Ecto neural progenitor cell (in vitro differentiated cells): ENCODE measurements at regions not wholly inside any gene's neighbourhood (a gene's known extent, or its start where the extent isn't known, plus 50 kb on each side); places are given as distances from the start of the nearest gene placed in this dataset.

ENCODE experiments used
- DNase-seq: peaks from one replicate; pipeline ENCODE4 v3.0.0-alpha.2; 2018; ENCODE audit warnings: low spot score

GRCh38 chr6:99073223-99073622 is 125.5 kb upstream of the FBXL4 start:
- no peak for DNase-seq

- no peak for DNase-seq
Measured at GRCh38 chr6:99066044-99066443, 118.3 kb upstream of the FBXL4 start.

- DNase-seq, result no peak
Measured at GRCh38 chr6:99064834-99065233, 117.1 kb upstream of the FBXL4 start.

GRCh38 chr6:99036672-99037071 is 88.9 kb upstream of the FBXL4 start:
- no peak for DNase-seq

- DNase-seq, result no peak
Measured at GRCh38 chr6:99032396-99032795, 84.7 kb upstream of the FBXL4 start.

GRCh38 chr6:99031957-99032356 is 84.2 kb upstream of the FBXL4 start:
- no peak for DNase-seq

GRCh38 chr6:99030915-99031314 is 83.2 kb upstream of the FBXL4 start:
- no peak for DNase-seq

GRCh38 chr6:99026135-99026534 is 78.4 kb upstream of the FBXL4 start:
- no peak for DNase-seq

- no peak for DNase-seq
Measured at GRCh38 chr6:99024089-99024488, 76.3 kb upstream of the FBXL4 start.

GRCh38 chr6:99022039-99022609 is 74.4 kb upstream of the FBXL4 start:
- no peak for DNase-seq

GRCh38 chr6:99019381-99019780 is 71.6 kb upstream of the FBXL4 start:
- no peak for DNase-seq

GRCh38 chr6:99017150-99017549 is 69.4 kb upstream of the FBXL4 start:
- DNase-seq, result no peak

- DNase-seq, result no peak
Measured at GRCh38 chr6:99016355-99016754, 68.6 kb upstream of the FBXL4 start.

GRCh38 chr6:99014061-99014460 is 66.3 kb upstream of the FBXL4 start:
- no peak for DNase-seq

GRCh38 chr6:99013661-99014060 is 65.9 kb upstream of the FBXL4 start:
- DNase-seq, result no peak

- no peak for DNase-seq
Measured at GRCh38 chr6:99013145-99013544, 65.4 kb upstream of the FBXL4 start.

- no peak for DNase-seq
Measured at GRCh38 chr6:99011151-99011550, 63.4 kb upstream of the FBXL4 start.

GRCh38 chr6:99002831-99003230 is 55.1 kb upstream of the FBXL4 start:
- DNase-seq, result no peak

GRCh38 chr6:98998103-98998502 is 50.4 kb upstream of the FBXL4 start:
- no peak for DNase-seq
